H1 (cell line): ENCODE measurements at regions not wholly inside any gene's neighbourhood (a gene's known extent, or its start where the extent isn't known, plus 50 kb on each side); places are given as distances from the start of the nearest gene placed in this dataset.

Source experiments
- BACH1 ChIP-seq: IDR thresholded peaks from 2 replicates; pipeline ENCODE4 v1.6.1; 2012; ENCODE audit warnings: low read length, improper control_type of control experiment
- CHD7 ChIP-seq: fragments of 300-600 bp; sonication (generic); IDR thresholded peaks from 2 replicates; pipeline ENCODE4 v1.7.1; 2012; ENCODE audit warnings: low read length, moderate library complexity, mild to moderate bottlenecking, inconsistent platforms; ENCODE audit not compliant: insufficient replicate concordance
- EGR1 ChIP-seq: IDR thresholded peaks from 2 replicates; pipeline ENCODE4 v1.6.1; 2011; ENCODE audit warnings: low read depth, low read length, borderline replicate concordance
- MAX ChIP-seq: IDR thresholded peaks from 2 replicates; pipeline ENCODE4 v1.6.1; 2012; ENCODE audit warnings: inconsistent platforms
- NANOG ChIP-seq: IDR thresholded peaks from 2 replicates; pipeline ENCODE4 v1.6.1; 2011; ENCODE audit warnings: low read length, low read depth, mild to moderate bottlenecking, inconsistent platforms; ENCODE audit not compliant: insufficient read depth, poor library complexity, severe bottlenecking
- USF2 ChIP-seq: IDR thresholded peaks from 2 replicates; pipeline ENCODE4 v1.6.1; 2011; ENCODE audit warnings: low read length, improper control_type of control experiment

GRCh38 chr2:107534926-107535325 is 291.8 kb upstream of the RGPD4 start (continued):
- TF ChIP-seq CHD7 (no peak), MAX (no peak), USF2 (no peak), EGR1 (no peak), NANOG (no peak), BACH1 (no peak)
